Natural killer cell (primary cell): ENCODE measurements at regions not wholly inside any gene's neighbourhood (a gene's known extent, or its start where the extent isn't known, plus 50 kb on each side); places are given as distances from the start of the nearest gene placed in this dataset.

ENCODE experiments used
- ATAC-seq, 3 donors: fragments of 150-1000 bp in 2 of 3; fragments of 200-7000 bp in 1 of 3; cut with Tn5 transposase; 1 replicate in 1 of 3; 2 replicates in 2 of 3; pipeline ENCODE4 v1.10.0; 2021; ENCODE audit warnings: mild to moderate bottlenecking in 2 of 3, moderate library complexity in 2 of 3
- DNase-seq, 2 donors: peaks; one replicate each; pipeline versions ENCODE4 v3.0.0 to v3.0.0-alpha.2; 2013 to 2021; ENCODE audit warnings: mixed read lengths in 1 of 2
- H3K27ac ChIP-seq: one replicate; pipeline ENCODE4 v1.5.1; 2013; ENCODE audit warnings: mild to moderate bottlenecking, low read length
- H3K27me3 ChIP-seq: one replicate; pipeline ENCODE4 v1.6.1; 2013; ENCODE audit warnings: low read length; ENCODE audit not compliant: control insufficient read depth, insufficient read depth
- H3K36me3 ChIP-seq: one replicate; pipeline ENCODE4 v1.6.1; 2013; ENCODE audit warnings: low read length; ENCODE audit not compliant: control insufficient read depth, insufficient read depth
- H3K4me1 ChIP-seq: one replicate; pipeline ENCODE4 v1.6.1; 2013; ENCODE audit warnings: low read length; ENCODE audit not compliant: control insufficient read depth, insufficient read depth
- H3K4me3 ChIP-seq: one replicate; pipeline ENCODE4 v1.5.1; 2013; ENCODE audit warnings: low read length
- H3K9me3 ChIP-seq: one replicate; pipeline ENCODE4 v1.6.1; 2013; ENCODE audit warnings: low read length; ENCODE audit not compliant: control insufficient read depth, insufficient read depth
- H3K27ac Mint-ChIP-seq, 2 donors: one replicate each; pipeline ENCODE4 v1.8.0; 2022; ENCODE audit warnings: mild to moderate bottlenecking in 2 of 2, mixed read lengths in 2 of 2, moderate library complexity in 1 of 2
- H3K27me3 Mint-ChIP-seq, 2 donors: one replicate each; pipeline ENCODE4 v1.8.0; 2022; ENCODE audit warnings: low read depth in 2 of 2, mixed read lengths in 2 of 2
- H3K36me3 Mint-ChIP-seq: one replicate; pipeline ENCODE4 v1.8.0; 2022; ENCODE audit warnings: mixed read lengths
- H3K4me1 Mint-ChIP-seq, 2 donors: one replicate each; pipeline ENCODE4 v1.8.0; 2022; ENCODE audit warnings: mixed read lengths in 2 of 2
- H3K4me3 Mint-ChIP-seq: one replicate; pipeline ENCODE4 v1.8.0; 2022; ENCODE audit warnings: mild to moderate bottlenecking, moderate library complexity, mixed read lengths
- H3K9me3 Mint-ChIP-seq, 2 donors: one replicate each; pipeline ENCODE4 v1.8.0; 2022; ENCODE audit warnings: mixed read lengths in 2 of 2
- CTCF ChIP-seq: fragments of 200-600 bp; IDR thresholded peaks from one replicate; pipeline ENCODE4 v1.8.0; 2022; ENCODE audit warnings: antibody characterized with exemption
- WGBS: methylation state at CpG from one replicate; pipeline ENCODE4 v1.1.7; 2013; ENCODE audit warnings: missing lambda C conversion rate; ENCODE audit not compliant: insufficient coverage; 5-methylcytosine and 5-hydroxymethylcytosine counted together
- intact Hi-C: fragments of 100-400 bp; cut with micrococcal nuclease; formaldehyde crosslinking; loops from one replicate; pipeline ENCODE4 v1.14.2; 2022

GRCh38 chr7:153472516-153472915 lies 579.7 kb upstream of the DPP6 start:
- Mint-ChIP-seq H3K27me3 (no peaks in the 10 kb centered on the region), H3K36me3 (peaks cover 6% of the 10 kb centered on the region), H3K4me3 (no peak overlapping the region), H3K4me1 (no peaks in the 10 kb centered on the region), H3K9me3 (peaks cover 10 to 24% of the 10 kb centered on the region in 2 donors), H3K27ac (no peak overlapping the region)
- Histone ChIP-seq H3K4me3 (no peak overlapping the region), H3K36me3 (no peaks in the 10 kb centered on the region), H3K27me3 (no peaks in the 10 kb centered on the region), H3K27ac (no peak overlapping the region), H3K9me3 (peaks cover 13% of the 10 kb centered on the region), H3K4me1 (no peaks in the 10 kb centered on the region)
- intact Hi-C loops = no loop called here
- TF ChIP-seq CTCF = no peak
- ATAC-seq (no peak), DNase-seq (no peak)
- whole genome bisulfite sequencing = 87% methylated on average over 7 of the region's 7 CpGs

GRCh38 chr7:153473185-153473584 lies 579.0 kb upstream of the DPP6 start:
- peaks cover 6% of the 10 kb centered on the region for H3K36me3 Mint-ChIP-seq
- H3K4me1 Mint-ChIP-seq = no peaks in the 10 kb centered on the region

GRCh38 chr7:153475239-153475638 lies 577.0 kb upstream of the DPP6 start:
- Histone ChIP-seq H3K4me1 (no peaks in the 10 kb centered on the region), H3K27ac (no peak overlapping the region), H3K27me3 (no peaks in the 10 kb centered on the region), H3K36me3 (no peaks in the 10 kb centered on the region), H3K4me3 (no peak overlapping the region), H3K9me3 (peaks cover 9% of the 10 kb centered on the region)
- DNase-seq (no peak), ATAC-seq (no peak)
- no peak overlapping the region for H3K27ac Mint-ChIP-seq
- no peak overlapping the region for H3K4me3 Mint-ChIP-seq
- intact Hi-C loops = no loop called here
- H3K9me3 Mint-ChIP-seq = peaks cover 13 to 19% of the 10 kb centered on the region in 2 donors
- no peak for TF ChIP-seq CTCF
- no peaks in the 10 kb centered on the region for H3K27me3 Mint-ChIP-seq
- peaks cover 1% of the 10 kb centered on the region for H3K36me3 Mint-ChIP-seq
- H3K4me1 Mint-ChIP-seq = no peaks in the 10 kb centered on the region
- 86% methylated on average over 3 of the region's 3 CpGs for WGBS

More at GRCh38 chr7:153473185-153473584, 579.0 kb upstream of the DPP6 start:
- no peak overlapping the region for H3K27ac ChIP-seq
- no peak overlapping the region for H3K4me3 Mint-ChIP-seq
- H3K36me3 ChIP-seq = no peaks in the 10 kb centered on the region
- H3K9me3 ChIP-seq = peaks cover 13% of the 10 kb centered on the region
- H3K27ac Mint-ChIP-seq = no peak overlapping the region
- WGBS = 71% methylated on average over 1 of the region's 1 CpG
- TF ChIP-seq CTCF = no peak
- DNase-seq (no peak), ATAC-seq (no peak)
- H3K27me3 Mint-ChIP-seq = no peaks in the 10 kb centered on the region
- no peaks in the 10 kb centered on the region for H3K27me3 ChIP-seq
- H3K4me1 ChIP-seq = no peaks in the 10 kb centered on the region
- intact Hi-C loops = no loop called here
- peaks cover 10 to 23% of the 10 kb centered on the region in 2 donors for H3K9me3 Mint-ChIP-seq
- no peak overlapping the region for H3K4me3 ChIP-seq

GRCh38 chr7:153476166-153476565 lies 576.0 kb upstream of the DPP6 start:
- Histone ChIP-seq H3K4me1 (no peaks in the 10 kb centered on the region), H3K27me3 (no peaks in the 10 kb centered on the region), H3K4me3 (no peak overlapping the region), H3K36me3 (no peaks in the 10 kb centered on the region), H3K9me3 (peaks cover 4% of the 10 kb centered on the region), H3K27ac (no peak overlapping the region)
- TF ChIP-seq CTCF = no peak
- H3K9me3 Mint-ChIP-seq = peaks cover 9 to 12% of the 10 kb centered on the region in 2 donors
- WGBS = 71% methylated on average over 2 of the region's 2 CpGs
- no peak for DNase-seq
- no peaks in the 10 kb centered on the region for H3K27me3 Mint-ChIP-seq
- no peak overlapping the region for H3K4me3 Mint-ChIP-seq
- H3K36me3 Mint-ChIP-seq = peaks cover 8% of the 10 kb centered on the region
- ATAC-seq = no peak
- intact Hi-C loops = no loop called here
- H3K27ac Mint-ChIP-seq = no peak overlapping the region
- no peaks in the 10 kb centered on the region for H3K4me1 Mint-ChIP-seq
